ENCODE measurements at regions not wholly inside any gene's neighbourhood (a gene's known extent, or its start where the extent isn't known, plus 50 kb on each side); places are given as distances from the start of the nearest gene placed in this dataset.

DNA sequence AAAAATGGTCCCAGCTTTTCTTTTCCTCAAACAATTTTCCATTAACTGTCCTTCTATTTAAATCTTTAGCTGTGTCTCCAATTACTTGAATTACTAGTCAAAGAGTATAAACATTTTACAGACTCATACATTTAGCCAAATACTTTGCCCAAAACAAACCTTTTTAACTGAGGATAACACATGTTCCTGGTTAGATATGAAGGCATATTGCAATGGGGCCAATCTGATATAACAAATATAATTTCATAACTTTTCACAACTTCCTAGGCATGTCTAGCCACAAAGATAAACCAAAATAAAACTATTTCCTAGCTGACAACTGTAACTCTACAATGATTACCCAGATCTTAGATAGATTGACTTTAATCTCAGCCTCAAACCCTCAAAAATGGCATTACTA is 247.5 kb upstream of the ZNF521 start:
- TF ChIP-seq POLR2A (IDR thresholded peaks at IDR 0.05; ENCODE audit: low read length) (no peak), GATA1 (IDR thresholded peaks at IDR 0.05; ENCODE audit: low read depth, low read length) (no peak)
